ENCODE measurements at regions not wholly inside any gene's neighbourhood (a gene's known extent, or its start where the extent isn't known, plus 50 kb on each side); places are given as distances from the start of the nearest gene placed in this dataset.
A peak's percentile ranks its signal among the peaks of the same experiment; 100 is the strongest.
"Not testable (repeated sequence)": the region's sequence is repeated elsewhere in the genome, so short reads cannot be mapped to it uniquely, and the experiment has no call there.

- DNase-seq (ENCODE audit: low read depth): no peak
- no peak for TF ChIP-seq CTCF (conservative IDR thresholded peaks at IDR 0.05; ENCODE audit: control insufficient read depth, insufficient read depth, low read depth, low read length)
- H3K4me3 ChIP-seq (ENCODE audit: control insufficient read depth, low read depth, low read length): no peak overlapping the region
Measured at GRCh38 chr5:159804121-159804520, 112.2 kb upstream of the ADRA1B start.

GRCh38 chr5:159805021-159805420 is 111.3 kb upstream of the ADRA1B start:
- TF ChIP-seq CTCF (conservative IDR thresholded peaks at IDR 0.05; ENCODE audit: control insufficient read depth, insufficient read depth, low read depth, low read length): no peak
- DNase-seq (ENCODE audit: low read depth): peak; percentile 70
- H3K4me3 ChIP-seq (ENCODE audit: control insufficient read depth, low read depth, low read length): no peak overlapping the region

- not testable (repeated sequence) for DNase-seq (ENCODE audit: low read depth); H3K4me3 ChIP-seq (ENCODE audit: control insufficient read depth, low read depth, low read length)
Measured at GRCh38 chr5:159807135-159807534, 109.1 kb upstream of the ADRA1B start.

GRCh38 chr5:159807586-159807985 is 108.7 kb upstream of the ADRA1B start:
- TF ChIP-seq CTCF (conservative IDR thresholded peaks at IDR 0.05; ENCODE audit: control insufficient read depth, insufficient read depth, low read depth, low read length): no peak
- no peak overlapping the region for H3K4me3 ChIP-seq (ENCODE audit: control insufficient read depth, low read depth, low read length)
- peak; percentile 61 for DNase-seq (ENCODE audit: low read depth)

- TF ChIP-seq CTCF (conservative IDR thresholded peaks at IDR 0.05; ENCODE audit: control insufficient read depth, insufficient read depth, low read depth, low read length): no peak
- H3K4me3 ChIP-seq (ENCODE audit: control insufficient read depth, low read depth, low read length): no peak overlapping the region
- DNase-seq (ENCODE audit: low read depth): no peak
Measured at GRCh38 chr5:159811712-159812111, 104.6 kb upstream of the ADRA1B start.

- not testable (repeated sequence) for H3K4me3 ChIP-seq (ENCODE audit: control insufficient read depth, low read depth, low read length); DNase-seq (ENCODE audit: low read depth)
Measured at GRCh38 chr5:159812759-159813158, 103.5 kb upstream of the ADRA1B start.

- H3K4me3 ChIP-seq (ENCODE audit: control insufficient read depth, low read depth, low read length): no peak overlapping the region
- TF ChIP-seq CTCF (conservative IDR thresholded peaks at IDR 0.05; ENCODE audit: control insufficient read depth, insufficient read depth, low read depth, low read length): no peak
- DNase-seq (ENCODE audit: low read depth): no peak
Measured at GRCh38 chr5:159814222-159814621, 102.1 kb upstream of the ADRA1B start.

- TF ChIP-seq CTCF (conservative IDR thresholded peaks at IDR 0.05; ENCODE audit: control insufficient read depth, insufficient read depth, low read depth, low read length): no peak
- DNase-seq (ENCODE audit: low read depth): peak; percentile 81
- H3K4me3 ChIP-seq (ENCODE audit: control insufficient read depth, low read depth, low read length): no peak overlapping the region
Measured at GRCh38 chr5:159814805-159815585, 101.3 kb upstream of the ADRA1B start.

Measured in fibroblast of mammary gland (primary cell).